Tibial nerve (tissue), 4 donors: ENCODE measurements at regions not wholly inside any gene's neighbourhood (a gene's known extent, or its start where the extent isn't known, plus 50 kb on each side); places are given as distances from the start of the nearest gene placed in this dataset.

Experiments used
- CTCF ChIP-seq, 5 experiments: fragments of 200-600 bp in 3 of 5; fragments of 450-650 bp in 2 of 5; sonication (generic) in 3 of 5; IDR thresholded peaks; one replicate each; pipeline ENCODE4 v1.5.1; 2016 to 2019; ENCODE audit warnings: antibody characterized with exemption in 5 of 5, mild to moderate bottlenecking in 3 of 5, moderate library complexity in 2 of 5
- EP300 ChIP-seq, 2 donors: sonication (generic); formaldehyde crosslinking; IDR thresholded peaks; one replicate each; pipeline ENCODE4 v1.6.1; 2017; ENCODE audit warnings: antibody characterized with exemption in 2 of 2, mild to moderate bottlenecking in 1 of 2
- POLR2A ChIP-seq, 2 donors: fragments of 450-650 bp; IDR thresholded peaks; one replicate each; pipeline ENCODE4 v1.6.1; 2017; ENCODE audit warnings: antibody characterized with exemption in 2 of 2, mild to moderate bottlenecking in 2 of 2, moderate library complexity in 2 of 2

GRCh38 chr16:61415126-61415525 is 621.1 kb downstream of the CDH8 start:
- no peak for TF ChIP-seq CTCF (IDR thresholded peaks at IDR 0.05)
- TF ChIP-seq POLR2A (IDR thresholded peaks at IDR 0.05): no peak
- no peak for TF ChIP-seq EP300 (IDR thresholded peaks at IDR 0.05)
